Dedifferentiated amniotic fluid mesenchymal stem cell (primary cell): ENCODE measurements at regions not wholly inside any gene's neighbourhood (a gene's known extent, or its start where the extent isn't known, plus 50 kb on each side); places are given as distances from the start of the nearest gene placed in this dataset.

Source experiments
- DNase-seq: peaks from one replicate; pipeline ENCODE4 v3.0.0-alpha.2; 2016; ENCODE audit errors: extremely low spot score

DNA sequence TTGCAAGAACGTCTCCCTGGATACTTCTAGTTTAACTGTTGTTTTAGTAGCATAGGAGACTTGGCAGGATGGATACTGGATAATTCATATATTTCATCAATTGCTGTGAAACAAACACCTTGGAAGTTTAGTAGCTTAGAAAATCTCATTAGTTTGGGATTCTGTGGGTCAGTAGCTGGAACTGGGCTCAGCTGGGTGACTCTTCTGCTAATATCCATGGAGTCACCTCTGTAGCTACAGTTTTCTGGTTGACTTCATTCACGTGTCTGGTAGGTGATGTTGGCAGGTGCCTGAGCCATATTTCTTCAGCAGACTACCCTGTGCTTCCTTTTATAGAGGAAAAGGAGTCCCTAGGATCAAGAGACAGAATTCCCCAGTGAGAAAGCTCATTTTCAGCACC is 208.9 kb upstream of the PFKP start:
- no peak for DNase-seq

DNA sequence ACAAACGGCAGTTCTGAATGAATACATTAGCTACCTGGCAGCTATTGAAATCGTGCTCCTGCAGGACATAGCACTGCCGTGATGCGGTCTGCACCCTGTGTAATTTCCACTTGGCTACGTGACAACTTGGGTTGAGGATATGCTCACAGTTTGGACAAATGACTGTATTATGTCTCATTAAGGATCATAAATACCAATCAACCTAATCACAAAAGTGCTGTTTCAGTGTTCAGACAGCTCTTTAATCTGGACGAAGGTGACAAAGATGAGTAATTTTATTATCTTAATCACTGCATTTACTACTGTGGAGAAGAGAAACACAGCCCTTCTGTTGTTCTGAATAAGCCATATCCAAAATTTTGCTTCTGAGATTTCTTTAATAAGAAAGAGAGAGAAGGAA is 210.8 kb upstream of the PFKP start:
- DNase-seq: no peak

DNA sequence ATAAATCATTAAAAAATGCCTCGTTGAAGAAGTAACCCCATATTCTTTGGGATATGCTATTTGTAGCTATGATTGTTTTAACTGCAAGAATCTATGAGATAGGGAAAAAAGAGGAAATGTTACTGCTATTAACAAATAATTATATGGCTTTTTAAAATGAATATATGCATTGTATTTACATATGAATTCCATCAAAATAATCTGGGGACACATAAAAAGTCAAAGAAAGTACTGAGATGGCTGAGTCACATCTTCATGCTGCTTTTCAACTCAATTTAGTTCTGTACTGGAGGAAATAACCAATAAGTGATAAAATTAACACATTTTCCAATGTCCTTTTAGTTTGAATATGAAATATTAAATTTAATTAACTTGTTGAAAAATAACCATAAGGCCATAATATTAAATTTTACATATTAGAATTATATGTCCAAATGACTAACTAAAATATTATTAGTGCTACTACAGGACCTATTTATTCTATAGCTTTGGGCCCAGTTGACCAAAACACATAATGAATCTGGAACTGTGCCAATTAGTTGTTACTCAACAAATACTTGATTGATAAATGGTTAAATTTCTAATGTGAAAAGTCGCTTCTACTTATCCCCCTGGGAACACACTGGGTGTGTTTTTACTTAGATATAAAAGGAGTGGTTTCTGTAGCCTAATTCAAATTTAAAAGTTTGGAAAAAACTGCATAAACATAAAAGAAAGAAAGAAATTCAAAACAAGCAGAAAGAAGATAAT is 214.6 kb upstream of the PFKP start:
- no peak for DNase-seq

DNA sequence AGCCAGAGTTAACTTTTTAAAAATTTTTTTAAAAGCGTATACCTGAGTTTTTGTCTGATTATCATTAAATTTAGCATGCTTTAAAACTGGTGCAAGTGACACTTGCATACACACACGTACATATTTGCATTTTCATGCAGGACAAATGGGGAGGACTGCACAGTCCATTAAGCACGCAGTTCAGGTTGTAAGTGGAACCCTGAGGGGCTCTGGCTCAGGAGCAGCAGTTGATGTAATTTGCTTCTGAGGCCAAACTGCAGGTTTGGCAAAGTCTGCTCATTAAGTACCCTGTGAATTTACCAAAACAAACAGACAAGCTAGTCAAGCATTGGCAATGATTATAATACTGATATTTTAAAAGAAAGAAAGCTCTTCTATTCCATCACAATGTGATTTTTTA is 215.8 kb upstream of the PFKP start:
- no peak for DNase-seq

DNA sequence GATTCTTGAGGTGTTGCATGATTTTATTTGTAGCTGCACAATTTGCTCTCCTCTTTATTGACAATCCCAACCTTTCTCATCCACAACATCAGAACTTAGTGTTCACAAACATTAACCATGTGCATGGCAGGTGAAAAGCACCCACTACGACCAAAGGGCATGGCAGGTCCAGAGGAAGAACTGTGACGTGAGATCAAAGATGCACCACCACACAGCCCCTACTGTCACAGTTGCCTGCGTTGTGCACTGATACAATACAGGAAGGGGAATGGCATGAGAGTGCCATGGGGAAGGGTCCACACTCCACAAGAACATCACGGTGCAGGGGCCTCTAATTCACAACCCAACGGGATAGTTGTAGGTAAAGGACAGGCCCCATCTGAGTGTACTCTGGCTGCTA is 217.1 kb upstream of the PFKP start:
- DNase-seq: no peak

DNA sequence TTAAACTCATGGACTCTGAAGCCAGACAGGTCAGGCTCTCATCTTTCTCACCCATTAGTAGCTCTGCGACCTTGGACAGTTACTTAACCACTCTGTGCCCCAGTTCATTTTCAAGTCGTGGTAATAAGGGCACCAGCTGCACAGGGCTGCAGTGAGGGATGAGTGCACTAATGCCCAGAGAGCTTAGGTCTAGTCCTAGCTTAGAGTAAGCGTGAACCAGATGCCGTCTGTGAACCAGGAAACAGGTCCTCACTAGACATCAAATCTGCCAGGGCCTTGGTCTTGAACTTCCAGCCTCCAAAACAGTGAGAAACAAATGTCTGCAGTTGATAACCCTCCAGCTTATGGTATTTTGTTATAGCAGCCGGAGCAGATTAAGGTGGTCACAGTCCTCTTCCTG is 222.4 kb upstream of the PFKP start:
- no peak for DNase-seq

DNA sequence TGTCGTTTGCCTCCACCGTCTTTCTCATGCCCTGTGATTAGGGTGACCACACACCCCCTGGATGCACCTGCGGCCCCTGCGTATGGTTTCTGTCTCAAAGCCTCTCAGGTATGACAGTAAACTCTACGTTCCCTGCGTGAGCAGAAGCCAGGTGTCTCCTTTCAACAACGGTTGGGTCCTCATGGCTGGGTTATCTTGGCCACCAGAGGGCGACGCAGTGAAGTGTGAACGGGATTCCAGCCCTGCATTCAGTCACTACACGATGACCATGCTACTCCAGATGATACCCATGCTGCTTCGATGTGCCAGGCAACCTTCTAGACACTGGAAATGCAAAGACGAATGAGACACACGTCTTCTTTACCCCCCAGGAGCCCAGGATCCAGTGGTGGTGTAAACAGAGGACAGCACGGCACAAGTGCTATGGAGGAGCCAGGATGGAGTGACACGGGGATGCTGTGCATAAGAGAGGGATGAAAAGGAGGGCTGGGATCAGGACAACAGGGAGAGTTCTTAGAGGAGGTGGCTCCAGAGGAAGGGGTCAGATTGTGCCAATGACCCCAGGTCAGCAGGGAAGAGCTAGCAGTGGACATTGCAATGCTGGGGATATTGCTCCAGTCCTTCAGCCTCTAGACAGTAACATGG is 228.1 kb upstream of the PFKP start:
- DNase-seq: no peak

DNA sequence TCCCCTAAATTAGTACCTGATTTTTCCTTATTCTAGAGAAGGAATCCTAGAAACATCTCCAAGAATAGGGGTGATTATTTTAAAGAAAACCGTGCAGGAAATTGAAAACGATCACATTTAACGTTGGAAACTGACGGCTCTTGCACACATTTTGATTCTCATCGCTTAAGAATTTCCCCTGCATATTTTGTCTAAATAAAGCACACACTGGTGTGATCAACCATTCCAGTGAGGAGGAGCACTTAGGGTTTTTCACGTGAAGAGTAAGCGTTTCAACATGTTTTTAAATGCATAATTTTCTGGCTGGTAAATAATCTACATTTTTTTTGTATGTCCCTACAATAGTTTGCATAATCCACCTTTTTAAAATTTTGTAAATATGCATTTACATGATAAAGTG is 229.7 kb upstream of the PFKP start:
- peak; percentile 20 for DNase-seq

DNA sequence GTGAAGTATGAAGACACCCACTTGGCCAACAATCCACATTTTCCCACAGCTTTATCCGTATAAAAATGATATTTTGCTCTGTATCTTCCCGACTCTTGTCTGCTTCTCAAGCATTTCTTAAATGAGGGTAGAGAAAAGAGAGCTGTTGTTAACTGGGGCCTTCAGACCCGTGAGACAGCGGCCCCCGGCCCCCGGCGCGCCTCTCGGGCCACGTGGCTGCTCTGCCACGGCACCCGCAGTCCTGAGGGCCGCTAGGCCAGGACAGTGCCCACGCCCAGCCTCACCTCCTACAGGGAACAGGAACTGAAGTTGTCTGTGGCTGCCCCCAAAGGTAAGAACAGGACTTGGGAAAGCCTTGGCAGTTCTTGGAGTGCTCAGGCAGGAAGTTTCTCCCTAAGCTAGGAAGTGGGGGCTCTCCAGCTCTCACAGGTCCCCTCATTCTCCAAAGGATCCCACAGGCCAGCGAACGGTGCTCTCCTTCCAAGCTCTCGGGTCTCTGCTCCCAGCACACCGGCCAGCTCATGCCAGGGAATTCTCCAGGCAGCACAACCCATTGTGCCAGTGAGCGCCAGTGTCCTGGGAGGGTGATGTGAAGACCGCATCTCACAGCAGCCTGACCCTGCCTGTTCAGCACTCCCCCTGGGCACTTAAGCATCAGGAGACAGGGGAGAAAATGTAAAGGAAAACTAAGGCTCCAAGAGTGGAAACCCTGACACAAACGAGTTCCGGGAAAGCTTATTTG is 230.3 kb upstream of the PFKP start:
- no peak for DNase-seq

DNA sequence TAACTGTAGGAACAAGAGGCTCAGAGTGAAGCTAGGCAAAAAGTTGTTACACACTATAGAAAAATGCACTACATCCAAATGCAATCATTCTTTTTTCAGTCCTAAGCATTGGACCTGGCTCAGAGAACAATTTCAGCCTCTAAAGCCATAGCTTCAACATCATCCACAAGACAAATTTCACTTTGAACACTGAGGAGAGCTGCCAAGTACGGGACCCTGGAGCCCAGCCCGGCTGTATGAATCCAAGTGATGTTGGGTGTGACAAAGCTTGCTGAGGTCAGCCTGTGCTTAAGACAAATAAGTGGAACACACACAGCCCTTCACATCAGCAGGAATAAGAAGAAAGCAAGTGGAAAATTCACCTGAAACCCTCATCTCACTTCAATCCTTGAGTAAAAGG is 233.1 kb upstream of the PFKP start:
- DNase-seq: no peak

DNA sequence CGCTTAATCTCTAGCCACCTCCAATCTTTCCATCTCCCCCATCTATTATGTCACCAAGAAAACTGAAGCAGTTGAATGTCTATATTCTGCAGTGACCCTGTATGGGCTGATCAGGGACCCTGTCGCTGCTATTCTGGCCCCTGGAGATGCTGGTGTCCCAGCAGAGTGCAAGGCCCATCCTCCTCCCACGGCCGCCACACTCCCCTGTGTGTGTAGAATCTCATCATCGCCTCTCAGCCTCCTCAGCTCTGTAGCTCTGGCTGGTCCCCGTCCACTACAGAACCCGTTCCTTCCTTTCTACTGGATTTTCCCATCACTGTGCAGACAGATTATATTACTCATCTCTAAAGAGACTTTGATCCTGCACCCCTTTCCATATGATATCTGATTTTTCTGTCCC is 235.8 kb upstream of the PFKP start:
- DNase-seq: no peak

DNA sequence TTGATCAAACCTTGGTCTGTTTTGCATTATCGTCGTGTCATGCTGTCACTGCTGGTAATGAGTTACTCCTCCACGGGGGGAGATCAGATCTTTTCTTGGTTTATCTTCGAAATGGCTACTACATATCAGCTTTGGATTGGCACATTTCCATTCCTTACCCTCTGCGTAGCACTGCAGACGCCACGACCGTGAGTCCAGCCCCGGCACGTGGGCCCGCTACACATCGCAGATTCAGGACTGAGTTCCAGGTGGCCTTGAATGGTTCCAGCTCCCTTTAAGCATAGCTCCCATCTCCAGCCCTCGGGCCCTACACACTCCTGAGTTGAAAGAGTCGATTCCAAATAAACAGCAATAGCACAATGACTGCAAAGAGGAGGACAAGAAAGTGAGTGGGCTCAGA is 238.6 kb upstream of the PFKP start:
- no peak for DNase-seq

DNA sequence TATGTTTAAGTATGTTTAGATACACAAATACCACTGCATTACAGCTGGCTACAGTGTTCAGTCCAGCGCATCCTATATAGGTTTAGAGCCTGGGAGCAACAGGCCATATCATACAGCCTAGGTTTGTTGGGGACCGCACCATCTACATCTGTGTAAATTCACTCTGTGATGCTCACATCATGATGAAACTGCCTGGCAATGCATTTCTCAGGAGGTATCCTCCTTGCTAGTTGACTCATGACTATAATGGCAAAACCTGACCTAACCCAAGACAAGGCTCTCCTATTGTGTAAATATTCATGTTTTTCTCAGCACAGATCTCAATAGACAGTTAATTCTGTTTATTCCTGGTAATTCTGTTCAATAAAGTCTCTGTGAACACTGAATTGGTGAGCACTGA is 240.7 kb upstream of the PFKP start:
- DNase-seq: no peak

DNA sequence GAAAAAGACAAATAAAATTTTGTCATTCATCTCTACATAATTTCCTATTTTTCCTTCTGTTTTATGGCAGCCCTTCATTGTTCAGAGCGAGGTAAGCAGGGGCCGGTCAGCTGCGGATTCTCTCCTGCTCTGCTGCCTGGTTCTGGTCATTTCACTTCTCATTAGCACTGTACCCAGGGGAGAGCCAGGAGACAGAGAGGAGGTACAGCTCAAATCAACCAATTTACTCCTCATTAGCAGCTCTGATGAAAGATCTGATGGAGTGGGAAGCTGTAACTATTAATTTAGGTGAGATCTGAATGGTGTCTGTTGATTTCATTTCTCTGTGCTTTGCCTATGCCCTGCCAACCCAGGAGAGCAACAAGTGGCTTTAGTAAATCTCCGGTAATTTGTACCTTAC is 241.5 kb upstream of the PFKP start:
- DNase-seq: no peak

DNA sequence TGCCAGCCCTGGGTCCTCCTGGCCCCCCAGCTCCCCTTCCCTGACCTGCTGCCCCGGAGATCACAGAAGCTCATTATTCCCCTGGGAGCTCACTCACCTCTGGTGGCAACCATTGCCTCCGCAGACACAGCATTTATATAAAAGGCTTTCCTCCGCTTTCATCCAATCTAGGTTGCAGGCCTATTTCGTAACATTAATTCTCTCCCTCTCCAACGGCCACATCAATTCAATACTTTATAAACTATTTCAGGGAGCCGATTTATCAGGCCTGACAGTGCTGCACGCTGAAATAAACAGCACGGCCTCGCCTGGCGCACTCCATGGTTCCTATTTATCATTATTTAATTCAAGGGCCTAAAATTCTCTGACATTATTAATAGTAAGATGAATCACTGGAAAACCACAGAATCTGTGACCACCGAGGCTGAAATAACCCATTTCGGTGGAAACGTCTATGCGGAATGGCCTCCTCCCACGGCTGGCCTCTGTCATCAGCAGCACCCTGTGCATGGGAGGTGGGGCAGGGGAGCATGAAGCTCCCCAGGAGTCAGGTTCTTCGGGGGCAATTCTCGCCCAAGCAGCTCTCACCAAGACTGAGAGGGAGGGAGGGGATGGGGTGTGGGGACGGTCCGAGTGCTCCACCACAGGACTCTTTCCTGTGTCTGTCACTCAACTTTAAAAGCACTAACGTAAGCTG is 249.3 kb upstream of the PFKP start:
- DNase-seq: no peak

DNA sequence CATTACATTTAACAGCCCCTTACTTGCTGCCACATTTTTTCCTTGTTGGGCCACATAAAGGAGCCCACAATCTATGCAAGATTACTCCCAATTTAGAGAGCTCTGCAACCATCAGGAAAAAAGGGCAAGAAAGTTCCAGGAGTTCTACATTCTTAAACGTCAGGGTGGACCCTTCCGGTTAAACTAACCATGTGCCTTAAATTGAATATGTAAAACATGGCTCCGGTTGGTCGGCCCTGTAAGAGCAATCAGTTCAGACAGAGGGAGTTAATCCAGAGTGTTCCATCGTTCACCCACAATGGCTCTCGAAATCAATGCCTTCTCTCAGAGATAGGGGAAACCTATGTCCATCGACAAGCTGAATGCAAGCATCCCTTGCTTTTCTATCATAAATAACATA is 253.7 kb upstream of the PFKP start:
- DNase-seq: no peak

DNA sequence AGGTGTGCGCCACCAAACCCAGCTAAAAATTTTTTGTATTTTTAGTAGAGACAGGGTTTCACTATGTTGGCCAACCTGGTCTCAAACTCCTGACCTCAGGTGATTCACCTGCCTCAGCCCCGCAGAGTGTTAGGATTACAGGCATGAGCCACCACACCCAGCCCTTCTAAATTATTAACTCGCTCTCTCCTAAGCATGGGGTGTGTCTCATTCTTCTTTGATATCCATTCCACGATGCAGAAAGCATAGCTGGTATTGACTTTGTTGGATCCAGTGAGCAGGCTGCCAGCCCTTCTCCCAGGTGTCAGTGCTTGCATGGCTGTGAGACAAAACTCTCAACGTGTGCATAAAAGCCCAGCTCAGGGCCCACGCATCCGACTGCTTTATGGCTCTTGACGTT is 254.1 kb upstream of the PFKP start:
- no peak for DNase-seq

DNA sequence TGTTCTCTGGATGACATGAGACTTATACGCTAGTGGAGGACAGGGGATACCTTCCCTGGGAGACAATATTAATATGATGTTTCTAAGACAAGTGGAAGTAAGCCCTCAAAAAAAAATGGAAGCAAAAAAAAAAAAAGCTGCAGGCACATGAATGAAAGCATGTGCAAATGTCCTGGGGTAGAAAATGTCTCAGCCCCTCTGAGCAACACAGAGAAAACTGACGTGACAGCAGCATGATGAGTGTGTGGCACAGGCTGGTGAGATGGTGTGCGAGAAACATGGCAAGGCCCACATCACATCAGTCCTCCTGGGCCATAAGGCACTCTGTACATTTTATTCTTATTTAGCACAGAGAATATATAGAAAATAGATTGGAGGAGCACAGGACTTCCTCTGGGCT is 254.7 kb upstream of the PFKP start:
- DNase-seq: no peak

DNA sequence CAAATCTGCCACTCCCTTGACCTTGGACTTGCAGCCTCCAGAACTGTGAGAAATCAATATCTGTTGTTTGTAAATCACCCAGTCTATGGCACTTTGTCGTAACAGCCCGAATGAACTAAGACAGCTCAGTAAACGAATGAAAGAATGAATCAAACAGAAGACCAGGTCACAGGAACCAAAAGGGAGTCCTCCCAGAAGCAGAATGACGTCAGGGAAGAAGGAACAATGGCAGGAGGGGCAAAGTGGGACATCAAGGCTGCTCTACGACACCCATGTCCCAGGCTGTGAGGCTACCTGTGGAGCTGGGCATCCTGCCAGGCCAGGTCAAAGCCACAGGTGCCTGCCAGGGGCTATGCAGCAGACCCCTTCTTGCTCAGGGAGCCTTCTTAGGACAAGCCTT is 267.2 kb upstream of the PFKP start:
- no peak for DNase-seq

DNA sequence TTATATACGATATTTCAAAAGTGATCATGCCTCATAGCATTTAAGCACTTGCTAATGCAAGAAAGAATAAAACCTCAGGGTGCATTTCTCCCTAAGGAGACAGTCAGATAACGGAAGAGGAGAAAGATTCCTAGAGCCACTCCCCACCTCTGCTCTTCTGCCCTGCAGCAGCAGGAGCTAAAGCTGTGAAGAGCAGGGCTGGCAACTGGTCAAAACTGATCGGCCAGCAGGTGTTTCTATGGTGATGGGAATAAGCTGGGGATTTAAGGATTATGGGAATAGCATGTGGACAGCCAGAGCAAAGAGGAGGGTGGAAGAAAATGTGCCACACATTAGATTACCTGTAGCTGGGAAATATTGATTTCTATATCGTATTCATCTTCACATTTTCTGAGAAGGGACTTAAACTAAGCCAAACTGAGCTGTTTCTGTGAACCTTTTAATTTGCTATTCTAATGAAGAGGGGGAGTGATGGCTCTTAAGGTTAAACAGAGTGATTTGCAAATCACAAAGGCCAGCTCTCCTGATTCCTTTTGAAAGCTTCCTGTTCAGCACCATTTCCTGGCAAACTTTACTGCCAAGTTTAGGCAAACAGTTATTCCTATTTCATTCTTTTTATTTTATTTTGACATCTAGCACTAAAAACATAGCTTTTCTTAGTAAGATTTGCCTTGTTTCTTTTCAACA is 268.9 kb upstream of the PFKP start:
- no peak for DNase-seq

DNA sequence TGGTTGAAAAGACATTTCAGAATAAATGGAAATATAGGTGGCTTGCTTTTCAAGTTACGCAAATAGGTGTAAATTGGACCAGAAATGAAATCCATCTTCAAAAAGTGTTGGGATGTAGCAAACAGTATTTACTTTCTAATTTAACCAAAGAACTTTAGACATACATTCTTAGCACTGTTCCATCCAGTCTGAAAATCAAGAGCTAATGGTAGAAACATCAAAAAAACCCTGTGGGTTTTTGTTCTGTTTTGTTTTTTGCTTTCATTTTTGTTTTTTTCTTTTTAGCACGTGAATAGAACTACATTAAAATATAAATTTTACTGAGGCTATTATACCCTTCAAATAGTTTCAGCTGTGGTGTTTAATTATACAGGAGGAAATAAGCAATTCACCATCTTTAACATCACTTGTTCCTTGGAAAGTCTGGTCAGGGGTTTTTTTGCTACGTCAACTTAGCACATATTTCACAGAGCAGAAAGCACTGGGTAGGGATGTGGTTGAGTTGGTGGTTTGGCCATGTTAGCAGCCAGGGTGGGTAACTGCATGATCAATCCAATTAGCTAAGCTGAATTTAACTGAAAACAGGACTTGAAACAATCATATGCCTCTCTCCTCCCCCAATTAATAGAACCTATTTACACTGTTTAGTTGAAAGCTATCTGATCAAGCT is 275.4 kb upstream of the PFKP start:
- DNase-seq: no peak
